H1 (cell line): ENCODE measurements at regions not wholly inside any gene's neighbourhood (a gene's known extent, or its start where the extent isn't known, plus 50 kb on each side); places are given as distances from the start of the nearest gene placed in this dataset.

Source experiments
- CTCF ChIA-PET: fragments of 300-600 bp; sonication (Branson Sonifier 250); formaldehyde crosslinking; loops from one replicate; lab custom pipeline; 2021; ENCODE audit not compliant: partially characterized antibody; lab: Charles Lee
- POLR2A ChIA-PET: fragments of 300-600 bp; sonication (Branson Sonifier 250); formaldehyde crosslinking; loops from one replicate; lab custom pipeline; 2021; ENCODE audit warnings: inconsistent platforms; ENCODE audit not compliant: partially characterized antibody; lab: Charles Lee
- DNase-seq, 2 experiments: peaks; one replicate each; pipeline versions ENCODE4 v3.0.0 to v3.0.0-alpha.2; 2010 to 2022; ENCODE audit warnings: low spot score in 2 of 2, low read depth in 1 of 2, mixed read lengths in 1 of 2
- FAIRE-seq: peaks from 2 replicates; lab custom pipeline; 2011; peaks lifted over from hg19 to GRCh38; lab: Jason Lieb, UNC
- H2AFZ ChIP-seq: 2 replicates; pipeline ENCODE4 v1.8.1; 2012; ENCODE audit warnings: low read length, inconsistent platforms
- H2AK5ac ChIP-seq: 2 replicates; pipeline ENCODE4 v1.6.1; 2013; ENCODE audit warnings: low read depth, low read length
- H2BK120ac ChIP-seq: replicated peaks from 2 replicates; pipeline ENCODE3; 2013; ENCODE audit warnings: low read depth, low read length, inconsistent platforms
- H2BK12ac ChIP-seq: 2 replicates; pipeline ENCODE4 v1.6.1; 2013; ENCODE audit warnings: low read depth, low read length
- H2BK15ac ChIP-seq: 2 replicates; pipeline ENCODE4 v1.6.1; 2013; ENCODE audit warnings: low read length
- H2BK20ac ChIP-seq: 2 replicates; pipeline ENCODE4 v1.6.1; 2013; ENCODE audit warnings: low read length
- H2BK5ac ChIP-seq: 2 replicates; pipeline ENCODE4 v1.6.1; 2013; ENCODE audit warnings: low read depth, low read length
- H3K14ac ChIP-seq: 2 replicates; pipeline ENCODE4 v1.6.1; 2013; ENCODE audit warnings: inconsistent platforms; ENCODE audit not compliant: insufficient read length
- H3K18ac ChIP-seq: 2 replicates; pipeline ENCODE4 v1.6.1; 2013; ENCODE audit warnings: low read length; ENCODE audit errors: extremely low read depth
- H3K23ac ChIP-seq: 2 replicates; pipeline ENCODE4 v1.6.1; 2013; ENCODE audit warnings: inconsistent platforms; ENCODE audit not compliant: insufficient read length
- H3K23me2 ChIP-seq: 2 replicates; pipeline ENCODE4 v1.6.1; 2013; ENCODE audit warnings: low read depth, low read length
- H3K27ac ChIP-seq: 2 replicates; pipeline ENCODE4 v1.6.1; 2011; ENCODE audit warnings: low read depth, low read length, inconsistent platforms
- H3K27me3 ChIP-seq, 4 experiments: replicated peaks in 1 of 4; 1 replicate in 1 of 4; 2 replicates in 3 of 4; pipeline versions ENCODE4 v1.6.1 to v1.8.1; 2011 to 2013; ENCODE audit warnings: low read length in 3 of 4, mild to moderate bottlenecking in 3 of 4, inconsistent platforms in 2 of 4, mixed read lengths in 2 of 4, moderate library complexity in 1 of 4; ENCODE audit not compliant: control insufficient read depth in 3 of 4, insufficient read depth in 3 of 4; ENCODE audit errors: extremely low read depth in 1 of 4
- H3K36me3 ChIP-seq, 4 experiments: 2 replicates each; pipeline versions ENCODE4 v1.6.1 to v1.8.1; 2011 to 2013; ENCODE audit warnings: mild to moderate bottlenecking in 4 of 4, low read length in 3 of 4, moderate library complexity in 2 of 4, control low read depth in 1 of 4, inconsistent platforms in 1 of 4; ENCODE audit not compliant: insufficient read depth in 4 of 4, control insufficient read depth in 2 of 4
- H3K4ac ChIP-seq: replicated peaks from 2 replicates; pipeline ENCODE3; 2013; ENCODE audit warnings: low read length, low read depth, mixed read lengths, inconsistent platforms; ENCODE audit not compliant: insufficient read length
- H3K4me1 ChIP-seq, 4 experiments: replicated peaks in 1 of 4; 1 replicate in 1 of 4; 2 replicates in 3 of 4; pipeline versions ENCODE4 v1.6.1 to v1.8.1; 2011 to 2013; ENCODE audit warnings: low read length in 3 of 4, inconsistent platforms in 2 of 4, mixed read lengths in 1 of 4; ENCODE audit not compliant: insufficient read depth in 4 of 4, control insufficient read depth in 3 of 4
- H3K4me2 ChIP-seq, 2 experiments: 2 replicates each; pipeline versions ENCODE4 v1.6.1 to v1.8.1; 2011 to 2013; ENCODE audit warnings: low read depth in 2 of 2, low read length in 2 of 2, control low read depth in 1 of 2, inconsistent platforms in 1 of 2, mild to moderate bottlenecking in 1 of 2; ENCODE audit not compliant: insufficient read depth in 1 of 2
- H3K4me3 ChIP-seq, 4 experiments: fragments of 200-600, 300-600 bp in 1 of 4; sonication (generic), shearing (Covaris generic), sonication (Bioruptor Twin) in 1 of 4; 2 replicates each; pipeline versions ENCODE4 v1.5.1 to v1.8.1; 2011 to 2016; ENCODE audit warnings: low read length in 4 of 4, low read depth in 3 of 4, control low read depth in 2 of 4, inconsistent platforms in 2 of 4, mild to moderate bottlenecking in 2 of 4, mixed read lengths in 1 of 4, moderate library complexity in 1 of 4; ENCODE audit not compliant: insufficient read depth in 2 of 4; ENCODE audit errors: extremely low read depth in 1 of 4
- H3K56ac ChIP-seq: replicated peaks from 2 replicates; pipeline ENCODE3; 2013; ENCODE audit warnings: low read depth, mild to moderate bottlenecking, mixed read lengths, low read length, inconsistent platforms; ENCODE audit not compliant: insufficient read length
- H3K79me1 ChIP-seq: 2 replicates; pipeline ENCODE4 v1.6.1; 2013; ENCODE audit warnings: low read depth, low read length, control low read depth
- H3K79me2 ChIP-seq, 2 experiments: 2 replicates each; pipeline versions ENCODE4 v1.6.1 to v1.8.1; 2012 to 2013; ENCODE audit warnings: low read length in 2 of 2, mild to moderate bottlenecking in 2 of 2, inconsistent platforms in 1 of 2; ENCODE audit not compliant: insufficient read depth in 2 of 2, control insufficient read depth in 1 of 2
- H3K9ac ChIP-seq, 4 experiments: replicated peaks in 1 of 4; 1 replicate in 1 of 4; 2 replicates in 3 of 4; pipeline versions ENCODE4 v1.6.1 to v1.8.1; 2011 to 2013; ENCODE audit warnings: low read depth in 3 of 4, low read length in 3 of 4, control low read depth in 2 of 4, mild to moderate bottlenecking in 2 of 4, moderate library complexity in 2 of 4, inconsistent platforms in 1 of 4; ENCODE audit errors: extremely low read depth in 1 of 4
- H3K9me3 ChIP-seq, 2 experiments: 2 replicates each; pipeline versions ENCODE4 v1.6.1 to v1.8.1; 2012 to 2013; ENCODE audit warnings: mild to moderate bottlenecking in 2 of 2, moderate library complexity in 2 of 2, control low read depth in 1 of 2, inconsistent platforms in 1 of 2, low read depth in 1 of 2, low read length in 1 of 2, mixed read lengths in 1 of 2; ENCODE audit not compliant: insufficient read depth in 2 of 2
- H4K20me1 ChIP-seq, 2 experiments: replicated peaks in 1 of 2; 2 replicates each; pipeline versions ENCODE3 to v1.8.1; 2011 to 2013; ENCODE audit warnings: inconsistent platforms in 2 of 2, low read length in 2 of 2, mild to moderate bottlenecking in 1 of 2; ENCODE audit not compliant: insufficient read depth in 2 of 2, control insufficient read depth in 1 of 2
- H4K5ac ChIP-seq: 2 replicates; pipeline ENCODE4 v1.6.1; 2013; ENCODE audit warnings: low read length, low read depth, mixed read lengths, inconsistent platforms; ENCODE audit not compliant: insufficient read length
- H4K8ac ChIP-seq: 2 replicates; pipeline ENCODE4 v1.8.0; 2013; ENCODE audit warnings: mild to moderate bottlenecking, moderate library complexity, low read length, inconsistent platforms; ENCODE audit not compliant: insufficient read depth; ENCODE audit errors: extremely low read depth
- H4K91ac ChIP-seq: replicated peaks from 2 replicates; pipeline ENCODE3; 2013; ENCODE audit warnings: low read length, mixed read lengths, inconsistent platforms; ENCODE audit not compliant: insufficient read length
- BACH1 ChIP-seq: IDR thresholded peaks from 2 replicates; pipeline ENCODE4 v1.6.1; 2012; ENCODE audit warnings: low read length, improper control_type of control experiment
- CEBPB ChIP-seq: IDR thresholded peaks from 2 replicates; pipeline ENCODE4 v1.6.1; 2012; ENCODE audit warnings: low read depth, low read length
- CREB1 ChIP-seq: IDR thresholded peaks from 2 replicates; pipeline ENCODE4 v1.6.1; 2012; ENCODE audit warnings: inconsistent platforms
- CTBP2 ChIP-seq: IDR thresholded peaks from 2 replicates; pipeline ENCODE4 v1.7.0; 2011; ENCODE audit warnings: borderline replicate concordance, mild to moderate bottlenecking, moderate library complexity, mixed read lengths, low read length; ENCODE audit not compliant: insufficient read depth, insufficient read length
- FOSL1 ChIP-seq: IDR thresholded peaks from 2 replicates; pipeline ENCODE4 v1.6.1; 2011; ENCODE audit warnings: mild to moderate bottlenecking, low read depth, low read length, moderate library complexity; ENCODE audit not compliant: insufficient read depth
- KDM4A ChIP-seq: IDR thresholded peaks from one replicate; pipeline ENCODE4 v1.7.1; 2012; ENCODE audit warnings: low read depth, mild to moderate bottlenecking, moderate library complexity, low read length, inconsistent platforms; ENCODE audit not compliant: severe bottlenecking
- RAD21 ChIP-seq, 2 experiments: IDR thresholded peaks in 1 of 2; conservative IDR thresholded peaks in 1 of 2; 2 replicates each; pipeline ENCODE4 v1.6.1; 2011; ENCODE audit warnings: low read depth in 2 of 2, low read length in 2 of 2, improper control_type of control experiment in 1 of 2, inconsistent platforms in 1 of 2, mild to moderate bottlenecking in 1 of 2, moderate library complexity in 1 of 2
- WGBS, 2 experiments: shearing (Covaris generic) in 1 of 2; methylation state at CpG; one replicate each; pipeline versions ENCODE4 v1.1.6 to v1.1.7; 2013 to 2015; ENCODE audit warnings: low lambda C conversion rate in 2 of 2, mixed read lengths in 2 of 2, inconsistent platforms in 1 of 2, low coverage in 1 of 2, missing lambda C conversion rate in 1 of 2; ENCODE audit not compliant: insufficient replicate concordance in 2 of 2, insufficient coverage in 1 of 2, insufficient read length in 1 of 2; ENCODE audit errors: extremely low coverage in 1 of 2, missing lambda C conversion rate in 1 of 2; 5-methylcytosine and 5-hydroxymethylcytosine counted together
- TF ChIP-seq, protein P1 (sequence below): IDR thresholded peaks from 2 replicates; pipeline ENCODE4 v1.6.1; 2012; ENCODE audit warnings: low read length, inconsistent platforms

DNA sequence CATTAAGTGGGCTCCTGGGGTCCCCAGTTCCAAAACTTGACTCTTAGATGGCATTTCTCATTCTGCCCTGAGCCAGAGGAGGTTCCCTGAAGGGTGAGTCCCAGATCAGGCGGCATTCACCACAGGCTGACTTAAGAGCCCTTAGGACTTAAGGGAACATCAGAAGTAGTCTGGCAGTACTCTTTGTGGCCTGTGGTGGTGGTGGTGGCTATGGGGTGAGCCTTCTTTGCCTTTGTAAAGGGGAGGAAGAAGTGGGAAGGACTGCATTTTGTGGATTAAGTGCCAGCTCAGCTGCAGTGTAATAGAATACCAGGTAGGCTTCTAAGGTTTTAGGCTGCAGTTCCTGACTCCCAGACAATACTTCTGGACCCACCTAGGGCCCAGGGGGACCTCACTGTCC lies 186.5 kb upstream of the KCTD3 start:
- no peak overlapping the region; the same call in 1 of the 2 replicates for H4K8ac ChIP-seq
- no peak overlapping the region for H4K91ac ChIP-seq
- H3K14ac ChIP-seq = no peak overlapping the region
- FAIRE-seq (no peak), DNase-seq (no peak)
- H3K27me3 ChIP-seq = no peaks in the 10 kb centered on the region
- H3K36me3 ChIP-seq = no peaks in the 10 kb centered on the region
- no peak overlapping the region for H2BK20ac ChIP-seq
- POLR2A ChIA-PET = no interaction called here
- H2BK12ac ChIP-seq = no peak overlapping the region
- H3K56ac ChIP-seq = no peak overlapping the region
- no peak overlapping the region for H3K18ac ChIP-seq
- no peak overlapping the region for H3K4me2 ChIP-seq
- no peaks in the 10 kb centered on the region for H3K23me2 ChIP-seq
- no peak overlapping the region for H2AFZ ChIP-seq
- H3K4ac ChIP-seq = no peak overlapping the region
- no peaks in the 10 kb centered on the region for H3K79me2 ChIP-seq
- 100% methylated on average over 1 of the region's 1 CpG; no CpG with 5 or more reads in 1 of the 2 experiments for WGBS, 2 experiments
- no peak overlapping the region for H3K27ac ChIP-seq
- H3K23ac ChIP-seq = no peak overlapping the region
- no peak overlapping the region for H3K9ac ChIP-seq
- no peak overlapping the region for H4K5ac ChIP-seq
- H2BK5ac ChIP-seq = no peak overlapping the region
- H2BK120ac ChIP-seq = no peak overlapping the region
- H2AK5ac ChIP-seq = no peak overlapping the region
- no peaks in the 10 kb centered on the region for H3K79me1 ChIP-seq
- H3K9me3 ChIP-seq = no peaks in the 10 kb centered on the region
- no peaks in the 10 kb centered on the region for H3K4me1 ChIP-seq
- no peaks in the 10 kb centered on the region for H4K20me1 ChIP-seq
- CTCF ChIA-PET = no interaction called here
- no peak overlapping the region for H2BK15ac ChIP-seq
- no peak overlapping the region for H3K4me3 ChIP-seq
- TF ChIP-seq CEBPB (no peak), RAD21 (IDR thresholded peaks at IDR 0.05 in 1 of 2, conservative IDR thresholded peaks at IDR 0.05 in 1 of 2; ENCODE audit: low read depth in 2 of 2, low read length in 2 of 2) (no peak; a peak in 1 of 4 replicates), FOSL1 (no peak), CREB1 (no peak), KDM4A (no peak), BACH1 (no peak), CTBP2 (no peak)
- TF ChIP-seq, protein P1, sequence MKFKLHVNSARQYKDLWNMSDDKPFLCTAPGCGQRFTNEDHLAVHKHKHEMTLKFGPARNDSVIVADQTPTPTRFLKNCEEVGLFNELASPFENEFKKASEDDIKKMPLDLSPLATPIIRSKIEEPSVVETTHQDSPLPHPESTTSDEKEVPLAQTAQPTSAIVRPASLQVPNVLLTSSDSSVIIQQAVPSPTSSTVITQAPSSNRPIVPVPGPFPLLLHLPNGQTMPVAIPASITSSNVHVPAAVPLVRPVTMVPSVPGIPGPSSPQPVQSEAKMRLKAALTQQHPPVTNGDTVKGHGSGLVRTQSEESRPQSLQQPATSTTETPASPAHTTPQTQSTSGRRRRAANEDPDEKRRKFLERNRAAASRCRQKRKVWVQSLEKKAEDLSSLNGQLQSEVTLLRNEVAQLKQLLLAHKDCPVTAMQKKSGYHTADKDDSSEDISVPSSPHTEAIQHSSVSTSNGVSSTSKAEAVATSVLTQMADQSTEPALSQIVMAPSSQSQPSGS = no peak
